Fibroblast of lung (primary cell): ENCODE measurements at regions not wholly inside any gene's neighbourhood (a gene's known extent, or its start where the extent isn't known, plus 50 kb on each side); places are given as distances from the start of the nearest gene placed in this dataset.

Experiments
- EZH2 ChIP-seq: IDR thresholded peaks from 2 replicates; pipeline ENCODE4 v1.5.1; 2012; ENCODE audit warnings: low read length, control low read depth, mild to moderate bottlenecking; ENCODE audit errors: missing control alignments
- TF ChIP-seq, protein P1 (sequence below), 2 donors: IDR thresholded peaks in 1 of 2; conservative IDR thresholded peaks in 1 of 2; 1 replicate in 1 of 2; 2 replicates in 1 of 2; pipeline ENCODE4 v1.5.1; 2011 to 2012; ENCODE audit warnings: low read length in 2 of 2, control low read depth in 1 of 2, inconsistent platforms in 1 of 2, low read depth in 1 of 2, mild to moderate bottlenecking in 1 of 2

DNA sequence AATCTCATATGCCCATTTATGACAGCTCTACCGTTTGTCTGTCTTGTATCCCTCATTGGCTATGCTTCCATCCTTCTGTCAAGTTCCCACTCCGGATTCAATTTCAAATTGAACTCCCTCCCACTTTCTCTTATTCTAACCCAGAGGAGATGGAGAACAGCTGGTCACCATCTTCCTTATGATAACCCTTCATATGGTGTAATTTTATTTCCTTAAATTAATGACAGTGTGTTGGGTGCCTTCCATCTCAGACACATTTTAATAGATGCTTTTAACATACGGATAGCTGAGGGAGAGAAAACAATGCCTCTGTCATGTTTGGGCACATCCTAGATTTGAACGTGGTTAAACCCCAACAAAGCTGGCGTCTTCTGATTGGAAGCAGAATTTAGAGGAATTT lies 103.0 kb upstream of the PLXNA2 start:
- TF ChIP-seq, protein P1, sequence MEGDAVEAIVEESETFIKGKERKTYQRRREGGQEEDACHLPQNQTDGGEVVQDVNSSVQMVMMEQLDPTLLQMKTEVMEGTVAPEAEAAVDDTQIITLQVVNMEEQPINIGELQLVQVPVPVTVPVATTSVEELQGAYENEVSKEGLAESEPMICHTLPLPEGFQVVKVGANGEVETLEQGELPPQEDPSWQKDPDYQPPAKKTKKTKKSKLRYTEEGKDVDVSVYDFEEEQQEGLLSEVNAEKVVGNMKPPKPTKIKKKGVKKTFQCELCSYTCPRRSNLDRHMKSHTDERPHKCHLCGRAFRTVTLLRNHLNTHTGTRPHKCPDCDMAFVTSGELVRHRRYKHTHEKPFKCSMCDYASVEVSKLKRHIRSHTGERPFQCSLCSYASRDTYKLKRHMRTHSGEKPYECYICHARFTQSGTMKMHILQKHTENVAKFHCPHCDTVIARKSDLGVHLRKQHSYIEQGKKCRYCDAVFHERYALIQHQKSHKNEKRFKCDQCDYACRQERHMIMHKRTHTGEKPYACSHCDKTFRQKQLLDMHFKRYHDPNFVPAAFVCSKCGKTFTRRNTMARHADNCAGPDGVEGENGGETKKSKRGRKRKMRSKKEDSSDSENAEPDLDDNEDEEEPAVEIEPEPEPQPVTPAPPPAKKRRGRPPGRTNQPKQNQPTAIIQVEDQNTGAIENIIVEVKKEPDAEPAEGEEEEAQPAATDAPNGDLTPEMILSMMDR (conservative IDR thresholded peaks at IDR 0.05 in 1 of 2, IDR thresholded peaks at IDR 0.05 in 1 of 2; ENCODE audit: low read depth in 1 of 2, low read length in 2 of 2), result no peak
- no peak for TF ChIP-seq EZH2
